ENCODE measurements at regions not wholly inside any gene's neighbourhood (a gene's known extent, or its start where the extent isn't known, plus 50 kb on each side); places are given as distances from the start of the nearest gene placed in this dataset.

GRCh38 chr11:123257370-123257769, 62.3 kb upstream of the CLMP start:
- no peak overlapping the region for H3K4me3 ChIP-seq
- no peak for TF ChIP-seq CTCF (IDR thresholded peaks at IDR 0.05)
- peaks cover 0 to 6% (median 0%) of the 10 kb centered on the region in 4 donors for H3K4me1 ChIP-seq
- H3K27ac ChIP-seq: no peak overlapping the region
- H3K9me3 ChIP-seq: no peaks in the 10 kb centered on the region
- no peaks in the 10 kb centered on the region for H3K36me3 ChIP-seq
- no peak for DNase-seq
- peaks cover 0 to 23% of the 10 kb centered on the region in 2 donors for H3K27me3 ChIP-seq
- intact Hi-C loops (cut with DNase I; ENCODE audit: low total_unique reads): no loop called here

GRCh38 chr11:123255909-123256308, 60.9 kb upstream of the CLMP start:
- DNase-seq: no peak

GRCh38 chr11:123254357-123254756, 59.3 kb upstream of the CLMP start:
- peaks cover 0 to 16% of the 10 kb centered on the region in 2 donors for H3K27me3 ChIP-seq
- DNase-seq: no peak
- H3K4me1 ChIP-seq: no peaks in the 10 kb centered on the region
- no peaks in the 10 kb centered on the region for H3K36me3 ChIP-seq
- no peaks in the 10 kb centered on the region for H3K9me3 ChIP-seq
- no peak overlapping the region for H3K27ac ChIP-seq
- H3K4me3 ChIP-seq: no peak overlapping the region
- intact Hi-C loops (cut with DNase I; ENCODE audit: low total_unique reads): no loop called here
- no peak for TF ChIP-seq CTCF (IDR thresholded peaks at IDR 0.05)

More at GRCh38 chr11:123255909-123256308, 60.9 kb upstream of the CLMP start:
- Histone ChIP-seq H3K36me3 (no peaks in the 10 kb centered on the region), H3K9me3 (no peaks in the 10 kb centered on the region), H3K27me3 (peaks cover 0 to 19% of the 10 kb centered on the region in 2 donors), H3K4me3 (no peak overlapping the region), H3K27ac (no peak overlapping the region), H3K4me1 (peaks cover 0 to 2% (median 0%) of the 10 kb centered on the region in 4 donors)
- intact Hi-C loops (cut with DNase I; ENCODE audit: low total_unique reads): no loop called here
- TF ChIP-seq CTCF (IDR thresholded peaks at IDR 0.05): no peak

GRCh38 chr11:123253911-123254310, 58.9 kb upstream of the CLMP start:
- Histone ChIP-seq H3K4me1 (no peaks in the 10 kb centered on the region), H3K27me3 (peaks cover 0 to 11% of the 10 kb centered on the region in 2 donors), H3K9me3 (no peaks in the 10 kb centered on the region), H3K36me3 (no peaks in the 10 kb centered on the region), H3K27ac (no peak overlapping the region), H3K4me3 (no peak overlapping the region)
- no peak for DNase-seq
- no peak for TF ChIP-seq CTCF (IDR thresholded peaks at IDR 0.05)
- intact Hi-C loops (cut with DNase I; ENCODE audit: low total_unique reads): no loop called here

GRCh38 chr11:123253223-123253622, 58.2 kb upstream of the CLMP start:
- TF ChIP-seq CTCF (IDR thresholded peaks at IDR 0.05): no peak
- Histone ChIP-seq H3K4me3 (no peak overlapping the region), H3K27me3 (peaks cover 0 to 8% of the 10 kb centered on the region in 2 donors), H3K36me3 (no peaks in the 10 kb centered on the region), H3K27ac (no peak overlapping the region), H3K4me1 (no peaks in the 10 kb centered on the region), H3K9me3 (no peaks in the 10 kb centered on the region)
- DNase-seq: no peak
- intact Hi-C loops (cut with DNase I; ENCODE audit: low total_unique reads): no loop called here
